Natural killer cell (primary cell): ENCODE measurements at regions not wholly inside any gene's neighbourhood (a gene's known extent, or its start where the extent isn't known, plus 50 kb on each side); places are given as distances from the start of the nearest gene placed in this dataset.

Experiments used
- ATAC-seq, 3 donors: fragments of 150-1000 bp in 2 of 3; fragments of 200-7000 bp in 1 of 3; cut with Tn5 transposase; 1 replicate in 1 of 3; 2 replicates in 2 of 3; pipeline ENCODE4 v1.10.0; 2021; ENCODE audit warnings: mild to moderate bottlenecking in 2 of 3, moderate library complexity in 2 of 3
- DNase-seq, 2 donors: peaks; one replicate each; pipeline versions ENCODE4 v3.0.0 to v3.0.0-alpha.2; 2013 to 2021; ENCODE audit warnings: mixed read lengths in 1 of 2
- H3K27ac ChIP-seq: one replicate; pipeline ENCODE4 v1.5.1; 2013; ENCODE audit warnings: mild to moderate bottlenecking, low read length
- H3K27me3 ChIP-seq: one replicate; pipeline ENCODE4 v1.6.1; 2013; ENCODE audit warnings: low read length; ENCODE audit not compliant: control insufficient read depth, insufficient read depth
- H3K36me3 ChIP-seq: one replicate; pipeline ENCODE4 v1.6.1; 2013; ENCODE audit warnings: low read length; ENCODE audit not compliant: control insufficient read depth, insufficient read depth
- H3K4me1 ChIP-seq: one replicate; pipeline ENCODE4 v1.6.1; 2013; ENCODE audit warnings: low read length; ENCODE audit not compliant: control insufficient read depth, insufficient read depth
- H3K4me3 ChIP-seq: one replicate; pipeline ENCODE4 v1.5.1; 2013; ENCODE audit warnings: low read length
- H3K9me3 ChIP-seq: one replicate; pipeline ENCODE4 v1.6.1; 2013; ENCODE audit warnings: low read length; ENCODE audit not compliant: control insufficient read depth, insufficient read depth
- H3K27ac Mint-ChIP-seq, 2 donors: one replicate each; pipeline ENCODE4 v1.8.0; 2022; ENCODE audit warnings: mild to moderate bottlenecking in 2 of 2, mixed read lengths in 2 of 2, moderate library complexity in 1 of 2
- H3K27me3 Mint-ChIP-seq, 2 donors: one replicate each; pipeline ENCODE4 v1.8.0; 2022; ENCODE audit warnings: low read depth in 2 of 2, mixed read lengths in 2 of 2
- H3K36me3 Mint-ChIP-seq: one replicate; pipeline ENCODE4 v1.8.0; 2022; ENCODE audit warnings: mixed read lengths
- H3K4me1 Mint-ChIP-seq, 2 donors: one replicate each; pipeline ENCODE4 v1.8.0; 2022; ENCODE audit warnings: mixed read lengths in 2 of 2
- H3K4me3 Mint-ChIP-seq: one replicate; pipeline ENCODE4 v1.8.0; 2022; ENCODE audit warnings: mild to moderate bottlenecking, moderate library complexity, mixed read lengths
- H3K9me3 Mint-ChIP-seq, 2 donors: one replicate each; pipeline ENCODE4 v1.8.0; 2022; ENCODE audit warnings: mixed read lengths in 2 of 2
- CTCF ChIP-seq: fragments of 200-600 bp; IDR thresholded peaks from one replicate; pipeline ENCODE4 v1.8.0; 2022; ENCODE audit warnings: antibody characterized with exemption
- WGBS: methylation state at CpG from one replicate; pipeline ENCODE4 v1.1.7; 2013; ENCODE audit warnings: missing lambda C conversion rate; ENCODE audit not compliant: insufficient coverage; 5-methylcytosine and 5-hydroxymethylcytosine counted together
- intact Hi-C: fragments of 100-400 bp; cut with micrococcal nuclease; formaldehyde crosslinking; loops from one replicate; pipeline ENCODE4 v1.14.2; 2022

DNA sequence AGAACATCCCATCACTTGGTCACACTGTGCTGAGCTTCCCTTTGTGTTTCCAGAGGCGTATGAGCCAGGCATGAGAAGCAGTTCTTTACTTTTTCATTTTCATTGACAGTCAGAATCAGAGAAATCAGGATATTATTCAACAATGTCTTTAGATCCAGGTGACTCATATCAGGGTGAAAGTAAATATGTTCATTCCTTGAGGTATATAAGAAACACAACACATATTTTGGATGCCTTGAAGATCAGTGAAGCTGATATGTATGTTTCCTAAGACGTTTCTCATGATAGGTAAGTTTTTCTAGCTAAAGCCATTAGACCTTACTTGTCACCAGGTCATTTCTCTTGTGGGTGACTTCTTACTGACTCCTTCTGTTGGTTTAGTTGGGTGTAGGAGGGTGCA, 505.6 kb downstream of the CDH26 start:
- no peak for TF ChIP-seq CTCF
- no peak for DNase-seq
- H3K4me3 ChIP-seq, result no peak overlapping the region
- 65% methylated on average over 2 of the region's 2 CpGs for WGBS
- no peaks in the 10 kb centered on the region for H3K36me3 Mint-ChIP-seq
- ATAC-seq, result no peak
- peaks cover 10 to 17% of the 10 kb centered on the region in 2 donors for H3K27me3 Mint-ChIP-seq
- H3K9me3 Mint-ChIP-seq, result peaks cover 0 to 2% of the 10 kb centered on the region in 2 donors
- H3K27me3 ChIP-seq, result no peaks in the 10 kb centered on the region
- H3K27ac ChIP-seq, result no peak overlapping the region
- no peak overlapping the region for H3K4me3 Mint-ChIP-seq
- no peaks in the 10 kb centered on the region for H3K9me3 ChIP-seq
- no peaks in the 10 kb centered on the region for H3K36me3 ChIP-seq
- intact Hi-C loops, result no loop called here
- no peak overlapping the region for H3K27ac Mint-ChIP-seq
- H3K4me1 Mint-ChIP-seq, result no peaks in the 10 kb centered on the region
- no peaks in the 10 kb centered on the region for H3K4me1 ChIP-seq

DNA sequence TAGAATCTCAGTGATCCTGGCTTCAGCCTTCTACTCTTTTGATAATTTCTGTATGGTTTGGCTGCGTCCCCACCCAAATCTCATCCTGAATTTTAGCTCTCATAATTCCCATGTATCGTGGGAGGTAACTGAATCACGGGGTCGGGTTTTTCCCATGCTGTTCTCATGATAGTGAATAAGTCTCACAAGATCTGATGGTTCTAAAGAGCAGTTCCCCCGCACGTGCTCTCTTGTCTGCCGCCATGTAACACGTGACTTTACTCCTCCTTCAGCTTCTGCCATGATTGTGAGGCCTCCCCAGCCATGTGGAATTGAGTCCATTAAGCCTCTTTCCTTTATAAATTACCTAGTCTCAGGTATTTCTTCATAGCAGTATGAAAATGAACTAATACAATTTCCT, 507.2 kb downstream of the CDH26 start:
- Histone ChIP-seq H3K27me3 (no peaks in the 10 kb centered on the region), H3K36me3 (no peaks in the 10 kb centered on the region), H3K4me3 (no peak overlapping the region), H3K4me1 (no peaks in the 10 kb centered on the region), H3K27ac (no peak overlapping the region), H3K9me3 (no peaks in the 10 kb centered on the region)
- DNase-seq (no peak), ATAC-seq (no peak)
- peaks cover 0 to 2% of the 10 kb centered on the region in 2 donors for H3K9me3 Mint-ChIP-seq
- no peak for TF ChIP-seq CTCF
- peaks cover 0 to 11% of the 10 kb centered on the region in 2 donors for H3K27me3 Mint-ChIP-seq
- no peaks in the 10 kb centered on the region for H3K36me3 Mint-ChIP-seq
- WGBS, result 87% methylated on average over 8 of the region's 8 CpGs
- intact Hi-C loops, result no loop called here
- no peaks in the 10 kb centered on the region for H3K4me1 Mint-ChIP-seq
- no peak overlapping the region for H3K4me3 Mint-ChIP-seq
- H3K27ac Mint-ChIP-seq, result no peak overlapping the region

- no peak overlapping the region for H3K27ac Mint-ChIP-seq
- H3K4me3 Mint-ChIP-seq, result no peak overlapping the region
- no peaks in the 10 kb centered on the region for H3K9me3 ChIP-seq
- ATAC-seq, result no peak
- intact Hi-C loops, result no loop called here
- H3K27ac ChIP-seq, result no peak overlapping the region
- no peaks in the 10 kb centered on the region for H3K27me3 ChIP-seq
- no peak for DNase-seq
- no peaks in the 10 kb centered on the region for H3K4me1 Mint-ChIP-seq
- H3K27me3 Mint-ChIP-seq, result peaks cover 0 to 14% of the 10 kb centered on the region in 2 donors
- no peaks in the 10 kb centered on the region for H3K4me1 ChIP-seq
- no peak overlapping the region for H3K4me3 ChIP-seq
- peaks cover 0 to under 1% of the 10 kb centered on the region in 2 donors for H3K9me3 Mint-ChIP-seq
- TF ChIP-seq CTCF, result no peak
- no peaks in the 10 kb centered on the region for H3K36me3 Mint-ChIP-seq
- H3K36me3 ChIP-seq, result no peaks in the 10 kb centered on the region
- 76% methylated on average over 7 of the region's 8 CpGs for WGBS
Observed at GRCh38 chr20:60465993-60466686, 507.9 kb downstream of the CDH26 start.

GRCh38 chr20:60466687-60467022, 508.4 kb downstream of the CDH26 start:
- intact Hi-C loops, result no loop called here
- H3K4me1 Mint-ChIP-seq, result no peaks in the 10 kb centered on the region
- H3K27me3 ChIP-seq, result no peaks in the 10 kb centered on the region
- no peaks in the 10 kb centered on the region for H3K36me3 Mint-ChIP-seq
- H3K4me3 ChIP-seq, result no peak overlapping the region
- ATAC-seq, result no peak
- DNase-seq, result no peak
- H3K27ac ChIP-seq, result no peak overlapping the region
- no peaks in the 10 kb centered on the region for H3K9me3 Mint-ChIP-seq
- H3K27ac Mint-ChIP-seq, result no peak overlapping the region
- no peaks in the 10 kb centered on the region for H3K9me3 ChIP-seq
- H3K4me1 ChIP-seq, result no peaks in the 10 kb centered on the region
- no peak for TF ChIP-seq CTCF
- peaks cover 0 to 10% of the 10 kb centered on the region in 2 donors for H3K27me3 Mint-ChIP-seq
- 57% methylated on average over 1 of the region's 1 CpG for WGBS
- no peaks in the 10 kb centered on the region for H3K36me3 ChIP-seq
- H3K4me3 Mint-ChIP-seq, result no peak overlapping the region
